HT-29 (cell line): ENCODE measurements at regions not wholly inside any gene's neighbourhood (a gene's known extent, or its start where the extent isn't known, plus 50 kb on each side); places are given as distances from the start of the nearest gene placed in this dataset.

Source experiments
- DNase-seq: peaks from one replicate; pipeline ENCODE4 v3.0.0-alpha.2; 2015; ENCODE audit warnings: low spot score

GRCh38 chr7:155202106-155202871, 95.4 kb upstream of the INSIG1 start:
- DNase-seq, result no peak

GRCh38 chr7:155203059-155203881, 94.4 kb upstream of the INSIG1 start:
- DNase-seq, result no peak

DNA sequence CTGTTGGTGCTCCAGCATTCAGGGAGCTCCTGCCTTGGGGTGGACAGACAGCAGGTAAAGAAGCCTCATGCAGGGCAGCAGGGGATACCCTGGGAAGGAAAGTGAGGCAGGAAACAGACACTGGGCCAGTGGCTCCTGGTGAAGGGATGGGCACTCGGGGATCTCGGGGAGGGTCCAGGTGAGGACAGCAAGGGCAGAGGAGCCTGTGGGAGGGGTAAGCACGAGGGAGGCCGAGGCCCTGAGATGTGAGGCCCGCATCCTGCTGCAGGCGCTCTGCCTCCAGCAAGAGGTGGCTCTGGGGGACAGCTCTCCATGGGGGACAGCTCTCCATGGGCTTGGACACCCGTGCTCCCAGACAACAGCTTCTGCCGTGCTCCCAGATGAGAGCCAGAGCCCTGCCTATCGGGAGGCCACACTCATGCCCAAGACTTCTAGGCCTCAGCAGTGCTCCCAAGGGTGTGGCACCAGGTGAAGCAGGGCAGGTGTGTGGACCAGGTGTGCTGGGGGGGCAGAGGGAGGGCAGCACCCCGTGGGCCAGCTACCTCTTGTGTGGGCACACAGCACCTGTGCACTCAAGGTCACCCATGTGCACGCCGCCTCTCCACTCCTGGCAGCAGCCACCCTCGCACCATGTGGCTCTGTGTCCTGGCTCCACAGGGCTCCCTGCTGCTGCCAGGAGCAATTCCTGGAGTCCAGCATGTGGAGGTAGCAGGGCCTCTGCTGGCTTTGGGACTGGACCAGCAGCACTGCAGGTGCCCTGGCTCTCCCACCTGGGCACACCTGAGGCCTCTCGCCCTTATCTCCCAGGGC, 93.6 kb upstream of the INSIG1 start:
- DNase-seq, result no peak

GRCh38 chr7:155204744-155205367, 92.8 kb upstream of the INSIG1 start:
- no peak for DNase-seq

GRCh38 chr7:155205368-155206317, 92.0 kb upstream of the INSIG1 start:
- peak; percentile 92 for DNase-seq

GRCh38 chr7:155206318-155207020, 91.2 kb upstream of the INSIG1 start:
- DNase-seq, result no peak

DNA sequence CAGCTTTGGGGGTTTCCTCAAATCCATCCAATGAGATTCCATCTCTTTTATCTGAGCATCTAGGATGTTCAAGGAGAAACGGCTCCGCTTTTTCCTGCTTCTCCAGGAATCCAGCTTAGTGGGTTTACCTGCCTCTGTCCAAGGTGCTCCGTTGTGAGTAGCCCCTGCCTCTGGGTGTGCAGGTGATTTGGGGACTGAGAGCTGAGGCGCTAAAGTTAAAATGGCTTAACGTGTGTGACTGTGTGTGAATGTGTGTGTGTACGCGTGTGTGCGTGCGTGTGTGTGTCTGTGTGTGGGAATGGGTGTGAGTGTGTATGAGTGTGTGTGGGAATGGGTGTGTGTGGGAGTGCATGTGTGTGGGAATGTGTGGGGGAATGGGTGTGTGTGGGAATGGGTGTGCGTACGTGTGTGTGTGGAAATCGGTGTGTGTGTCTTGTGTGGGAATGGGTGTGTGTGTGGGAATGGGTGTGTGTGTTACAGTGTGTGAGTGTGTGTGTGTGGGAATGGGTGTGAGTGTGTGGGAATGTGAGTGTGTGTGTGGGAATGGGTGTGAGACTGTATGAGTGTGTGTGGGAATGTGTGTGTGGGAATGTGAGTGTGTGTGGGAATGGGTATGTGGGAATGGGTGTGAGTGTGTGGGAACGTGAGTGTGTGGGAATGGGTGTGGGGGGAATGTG, 90.2 kb upstream of the INSIG1 start:
- DNase-seq, result no peak

DNA sequence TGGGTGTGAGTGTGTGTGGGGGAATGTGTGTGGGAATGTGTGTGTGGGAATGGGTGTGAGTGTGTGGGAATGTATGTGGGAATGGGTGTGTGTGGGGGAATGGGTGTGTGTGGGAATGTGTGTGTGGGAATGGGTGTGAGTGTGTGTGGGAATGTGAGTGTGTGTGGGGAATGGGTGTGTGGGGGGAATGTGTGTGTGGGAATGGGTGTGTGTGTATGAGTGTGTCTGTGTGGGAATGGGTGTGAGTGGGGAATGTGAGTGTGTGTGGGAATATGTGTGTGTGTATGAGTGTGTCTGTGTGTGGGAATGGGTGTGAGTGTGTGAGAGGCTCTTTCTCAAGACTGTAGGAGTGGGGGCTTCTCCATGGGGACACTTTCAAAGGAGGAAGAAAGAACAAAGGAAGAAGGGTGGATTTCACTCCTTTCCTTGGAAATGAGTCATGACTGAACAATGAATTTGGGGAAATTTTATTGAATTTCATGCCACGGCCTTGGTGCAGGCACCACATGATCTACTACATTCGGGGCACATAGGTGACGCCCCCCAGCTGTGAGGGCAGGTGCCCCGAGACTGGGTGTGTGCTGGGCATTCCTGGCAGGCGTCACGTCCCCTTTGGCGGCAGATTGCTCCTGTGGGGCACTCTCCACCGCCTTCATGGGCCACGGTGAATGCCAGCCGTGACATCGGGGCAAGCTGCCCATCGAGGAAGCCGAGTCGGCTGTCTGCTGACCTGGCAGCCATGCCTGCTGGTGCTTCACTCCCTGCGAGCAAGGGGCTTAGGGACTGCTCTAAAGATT, 88.8 kb upstream of the INSIG1 start:
- DNase-seq, result no peak

DNA sequence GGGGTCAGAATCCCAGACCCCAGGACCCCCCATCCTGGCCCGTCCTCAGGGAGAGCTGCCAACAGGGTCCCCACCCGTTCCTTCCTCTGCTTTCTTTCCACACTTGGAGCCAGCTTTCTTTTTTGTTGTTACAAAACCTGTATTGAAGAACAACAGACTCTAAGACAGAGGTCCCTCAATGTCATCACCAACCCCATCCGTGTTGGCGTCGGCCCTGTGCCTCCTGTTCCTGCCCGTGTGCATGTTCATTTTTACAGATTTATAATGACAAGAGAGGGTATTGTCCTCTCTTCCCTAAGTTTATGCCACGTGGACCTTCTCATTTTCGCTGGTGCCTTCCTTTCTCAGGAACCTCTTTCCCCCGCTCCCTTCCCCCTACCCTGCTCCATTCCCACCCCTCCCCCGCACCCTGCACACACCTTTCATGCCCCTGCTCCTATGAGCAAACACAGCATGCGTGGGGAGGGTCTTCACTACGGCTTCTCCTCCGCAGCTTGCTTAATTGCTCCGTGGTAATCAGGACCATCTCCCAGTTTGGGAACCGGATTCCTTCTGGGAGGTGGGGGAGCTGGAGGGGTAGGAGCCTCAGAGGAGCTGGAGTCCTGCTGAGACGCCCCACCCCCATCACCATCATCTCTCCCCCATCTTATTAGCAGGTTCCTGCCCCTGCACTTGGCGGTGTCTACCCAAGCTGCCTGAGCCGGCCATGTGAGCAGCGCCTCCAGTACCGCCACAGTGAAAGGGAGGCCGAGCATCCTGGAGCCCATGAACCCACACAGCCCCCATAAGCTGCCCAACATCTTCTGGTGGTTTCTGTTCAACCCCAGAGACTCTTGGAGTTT, 88.0 kb upstream of the INSIG1 start:
- DNase-seq, result no peak

DNA sequence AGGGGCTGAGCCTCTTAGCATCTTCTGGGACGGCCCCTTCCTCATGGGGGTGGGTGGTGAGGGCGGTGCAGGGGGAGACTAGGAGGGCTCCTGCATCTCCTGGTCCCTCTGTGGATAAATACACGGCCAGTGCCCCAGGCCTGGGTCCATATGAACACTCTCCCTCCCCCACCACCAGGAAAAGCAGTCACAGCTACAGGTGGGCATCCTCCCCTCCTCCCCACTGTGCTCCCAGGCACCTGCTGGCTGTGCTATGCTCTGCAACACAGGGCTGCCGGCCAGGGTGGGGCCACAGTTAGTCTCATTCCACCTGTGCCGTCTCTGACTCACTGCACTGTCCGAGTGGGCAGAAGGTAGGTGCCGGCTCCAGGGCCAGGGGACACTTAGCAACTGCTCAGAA, 87.3 kb upstream of the INSIG1 start:
- peak; percentile 26 for DNase-seq

DNA sequence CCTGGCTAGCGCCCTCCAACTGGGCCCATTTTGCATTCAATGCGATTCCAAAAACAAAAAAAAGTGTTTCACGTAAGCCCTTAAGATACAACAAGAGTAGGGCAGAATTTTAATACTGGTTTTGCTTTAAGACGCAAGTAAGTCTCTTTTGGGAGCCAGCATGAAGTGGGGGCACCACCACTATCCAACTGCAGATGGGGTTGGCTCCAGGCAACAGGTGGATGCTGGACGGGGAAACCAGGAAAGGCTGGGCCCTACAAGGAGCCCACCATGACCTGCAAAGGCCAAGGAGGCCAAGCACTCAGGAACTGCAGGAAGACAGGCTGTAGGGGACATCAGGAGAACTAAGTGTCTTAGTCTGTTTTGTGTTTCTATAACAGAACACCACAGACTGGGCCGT, 86.5 kb upstream of the INSIG1 start:
- no peak for DNase-seq

DNA sequence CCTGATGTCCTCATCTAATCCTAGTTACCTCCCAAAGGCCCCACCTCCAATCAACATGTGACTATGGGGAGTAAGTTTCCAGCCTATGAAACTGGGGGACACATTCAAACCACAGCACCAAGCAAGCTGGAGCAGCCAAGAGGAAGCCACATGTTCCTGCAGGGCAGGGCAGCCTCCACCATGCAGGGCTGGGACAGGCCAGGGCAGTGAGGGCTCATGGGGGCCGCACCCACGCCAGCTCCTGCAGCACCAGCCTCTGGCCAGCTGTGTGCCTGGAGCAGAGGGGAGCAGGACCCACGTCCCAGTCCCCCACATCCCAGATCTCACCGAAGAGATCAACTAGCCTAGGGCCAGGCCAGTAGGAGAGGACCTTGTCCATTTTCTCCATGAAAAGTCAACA, 85.9 kb upstream of the INSIG1 start:
- DNase-seq, result no peak

DNA sequence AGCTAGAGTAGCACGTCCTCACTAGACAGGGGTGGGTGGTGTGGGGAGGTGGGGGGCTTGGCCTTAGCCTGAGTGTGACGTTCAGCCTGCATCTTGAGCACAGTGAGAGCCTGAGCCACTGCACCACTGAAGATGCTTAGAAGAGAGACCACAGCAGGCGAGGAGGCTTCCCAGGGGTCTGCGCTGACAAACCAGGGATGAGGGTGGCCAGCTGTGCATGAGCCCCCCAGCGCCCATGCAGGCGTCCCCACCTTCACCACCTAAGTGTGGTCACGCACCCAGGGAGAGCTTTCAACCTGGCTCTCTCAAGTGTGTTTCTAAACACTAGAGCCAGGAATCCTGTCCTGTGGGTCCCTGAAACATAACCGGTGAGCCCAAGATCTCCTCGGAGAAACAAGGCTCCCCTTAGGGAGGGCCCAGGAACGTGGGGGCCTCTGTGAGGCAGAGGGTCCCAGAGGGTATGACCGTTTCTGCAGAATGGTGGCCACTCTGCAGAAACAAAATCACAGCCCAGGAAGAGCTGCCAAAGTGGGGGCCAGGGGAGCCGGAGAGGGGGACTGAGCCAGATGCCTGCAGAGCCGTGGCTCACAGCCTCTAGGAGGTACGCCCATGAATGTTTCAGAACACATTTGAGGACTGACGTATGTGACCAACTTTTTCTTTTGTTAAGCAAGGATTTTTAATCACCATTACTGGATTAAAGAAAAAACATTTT, 85.2 kb upstream of the INSIG1 start:
- DNase-seq, result no peak

DNA sequence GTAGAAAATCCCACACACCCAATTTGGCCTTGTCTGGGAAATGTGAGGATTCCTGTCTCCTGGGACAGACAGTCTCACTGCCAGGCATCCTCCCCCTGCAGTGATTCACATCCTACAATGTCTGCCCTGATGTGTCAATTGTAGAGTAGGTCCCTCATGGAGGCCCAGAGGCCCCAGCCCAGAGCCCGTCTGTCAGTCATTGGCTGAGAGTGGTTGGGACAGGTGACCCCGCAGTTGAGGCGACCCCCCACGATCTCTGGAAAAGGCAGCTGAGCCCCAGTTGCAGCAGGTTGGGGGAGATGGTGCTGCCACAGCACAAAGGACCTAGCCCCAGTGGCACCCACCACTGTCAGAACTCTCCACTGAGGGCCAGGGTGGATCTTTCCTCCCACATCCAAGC, 84.3 kb upstream of the INSIG1 start:
- DNase-seq, result no peak

GRCh38 chr7:155213955-155214740, 83.5 kb upstream of the INSIG1 start:
- peak; percentile 92 for DNase-seq
